ENCODE measurements at regions not wholly inside any gene's neighbourhood (a gene's known extent, or its start where the extent isn't known, plus 50 kb on each side); places are given as distances from the start of the nearest gene placed in this dataset.

DNA sequence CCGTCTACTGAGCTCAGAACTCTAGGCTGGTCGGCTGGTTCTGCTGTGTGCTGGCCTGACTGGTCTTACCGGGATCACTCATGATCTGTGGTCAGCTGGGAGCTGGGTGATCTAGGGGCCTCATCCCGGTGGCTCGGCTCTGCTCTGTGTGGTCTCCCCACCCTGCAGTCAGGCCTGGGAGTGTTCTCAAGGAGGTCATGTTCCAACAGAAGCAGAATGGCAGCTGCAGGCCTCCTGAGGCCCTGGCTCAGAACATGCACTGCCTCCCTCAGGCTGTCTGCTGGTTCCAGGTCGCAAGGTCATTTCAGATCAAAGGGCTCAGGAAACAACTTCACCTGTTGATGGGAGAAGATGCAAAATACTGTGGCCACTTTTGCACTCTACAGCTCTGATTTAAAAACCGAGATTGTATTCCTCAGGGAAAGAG, 81.1 kb upstream of the RFX8 start:
- TF ChIP-seq, protein P1, sequence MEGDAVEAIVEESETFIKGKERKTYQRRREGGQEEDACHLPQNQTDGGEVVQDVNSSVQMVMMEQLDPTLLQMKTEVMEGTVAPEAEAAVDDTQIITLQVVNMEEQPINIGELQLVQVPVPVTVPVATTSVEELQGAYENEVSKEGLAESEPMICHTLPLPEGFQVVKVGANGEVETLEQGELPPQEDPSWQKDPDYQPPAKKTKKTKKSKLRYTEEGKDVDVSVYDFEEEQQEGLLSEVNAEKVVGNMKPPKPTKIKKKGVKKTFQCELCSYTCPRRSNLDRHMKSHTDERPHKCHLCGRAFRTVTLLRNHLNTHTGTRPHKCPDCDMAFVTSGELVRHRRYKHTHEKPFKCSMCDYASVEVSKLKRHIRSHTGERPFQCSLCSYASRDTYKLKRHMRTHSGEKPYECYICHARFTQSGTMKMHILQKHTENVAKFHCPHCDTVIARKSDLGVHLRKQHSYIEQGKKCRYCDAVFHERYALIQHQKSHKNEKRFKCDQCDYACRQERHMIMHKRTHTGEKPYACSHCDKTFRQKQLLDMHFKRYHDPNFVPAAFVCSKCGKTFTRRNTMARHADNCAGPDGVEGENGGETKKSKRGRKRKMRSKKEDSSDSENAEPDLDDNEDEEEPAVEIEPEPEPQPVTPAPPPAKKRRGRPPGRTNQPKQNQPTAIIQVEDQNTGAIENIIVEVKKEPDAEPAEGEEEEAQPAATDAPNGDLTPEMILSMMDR (IDR thresholded peaks at IDR 0.05; ENCODE audit: partially characterized antibody, unreplicated experiment), result no peak
- no peaks in the 10 kb centered on the region for H3K27me3 Mint-ChIP-seq (ENCODE audit: unreplicated experiment)
- no peaks in the 10 kb centered on the region for H3K36me3 Mint-ChIP-seq (ENCODE audit: unreplicated experiment)
- no peak overlapping the region for H3K27ac Mint-ChIP-seq (ENCODE audit: unreplicated experiment)
- H3K4me1 Mint-ChIP-seq (ENCODE audit: low read depth, unreplicated experiment), result peaks cover 4% of the 10 kb centered on the region
- H3K9me3 Mint-ChIP-seq (ENCODE audit: unreplicated experiment), result no peaks in the 10 kb centered on the region
- H3K4me3 Mint-ChIP-seq (ENCODE audit: unreplicated experiment), result no peak overlapping the region
- no peak for DNase-seq

DNA sequence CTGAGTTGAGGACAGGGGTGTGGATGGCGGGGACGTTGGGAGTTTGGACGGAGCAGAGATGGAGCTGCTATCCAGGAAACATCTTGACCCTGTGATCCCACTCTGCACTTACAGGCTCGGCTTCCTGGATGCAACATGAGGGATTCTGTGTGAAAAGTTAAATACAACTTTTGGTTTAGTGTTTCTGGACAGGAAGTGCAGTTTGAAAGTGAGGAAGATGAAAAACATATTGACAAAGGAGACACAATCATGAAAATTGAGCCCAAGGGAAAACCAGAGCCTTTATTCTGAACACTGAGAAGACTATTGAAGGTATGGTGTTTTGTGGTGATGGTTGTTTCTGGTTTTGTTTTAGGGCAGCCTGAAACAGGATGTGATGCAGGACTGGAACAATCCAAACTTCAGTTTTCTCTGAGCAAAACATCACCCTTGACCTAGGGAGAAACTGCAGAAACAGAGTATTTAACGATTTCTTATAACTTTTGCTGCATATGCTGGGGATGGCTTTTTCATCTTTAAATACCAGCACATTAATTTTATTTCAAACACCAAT, 76.5 kb upstream of the RFX8 start:
- no peak overlapping the region for H3K4me3 Mint-ChIP-seq (ENCODE audit: unreplicated experiment)

DNA sequence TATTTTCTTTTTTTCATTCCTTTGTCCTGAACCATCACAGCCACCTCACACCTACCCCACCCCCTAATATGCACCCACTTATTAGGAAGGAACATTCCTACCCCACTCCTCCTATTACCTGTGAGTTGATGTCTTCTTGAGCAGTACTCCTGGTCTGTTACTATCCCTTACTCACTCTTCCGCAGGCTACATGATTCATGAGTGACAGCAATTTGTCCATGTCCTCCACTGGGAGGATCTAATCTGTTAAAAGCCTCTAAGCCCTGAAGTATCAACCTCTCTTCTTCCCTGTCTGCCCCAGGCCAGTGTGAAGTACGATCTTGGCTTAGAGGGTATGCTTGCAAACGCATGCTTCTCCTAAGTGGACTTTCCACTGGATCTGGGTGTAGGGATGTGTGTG, 75.6 kb upstream of the RFX8 start:
- no peaks in the 10 kb centered on the region for H3K9me3 Mint-ChIP-seq (ENCODE audit: unreplicated experiment)
- H3K27me3 Mint-ChIP-seq (ENCODE audit: unreplicated experiment), result peaks cover 2% of the 10 kb centered on the region
- no peak for DNase-seq
- TF ChIP-seq, protein P1 (IDR thresholded peaks at IDR 0.05; ENCODE audit: partially characterized antibody, unreplicated experiment), result no peak
- no peaks in the 10 kb centered on the region for H3K36me3 Mint-ChIP-seq (ENCODE audit: unreplicated experiment)
- H3K4me3 Mint-ChIP-seq (ENCODE audit: unreplicated experiment), result no peak overlapping the region
- H3K27ac Mint-ChIP-seq (ENCODE audit: unreplicated experiment), result no peak overlapping the region
- no peaks in the 10 kb centered on the region for H3K4me1 Mint-ChIP-seq (ENCODE audit: low read depth, unreplicated experiment)

More for the DNA sequence above, 76.5 kb upstream of the RFX8 start:
- H3K27me3 Mint-ChIP-seq (ENCODE audit: unreplicated experiment), result peaks cover 2% of the 10 kb centered on the region
- H3K27ac Mint-ChIP-seq (ENCODE audit: unreplicated experiment), result no peak overlapping the region
- TF ChIP-seq, protein P1 (IDR thresholded peaks at IDR 0.05; ENCODE audit: partially characterized antibody, unreplicated experiment), result no peak
- no peaks in the 10 kb centered on the region for H3K36me3 Mint-ChIP-seq (ENCODE audit: unreplicated experiment)
- peaks cover 4% of the 10 kb centered on the region for H3K4me1 Mint-ChIP-seq (ENCODE audit: low read depth, unreplicated experiment)
- no peaks in the 10 kb centered on the region for H3K9me3 Mint-ChIP-seq (ENCODE audit: unreplicated experiment)
- DNase-seq, result no peak

DNA sequence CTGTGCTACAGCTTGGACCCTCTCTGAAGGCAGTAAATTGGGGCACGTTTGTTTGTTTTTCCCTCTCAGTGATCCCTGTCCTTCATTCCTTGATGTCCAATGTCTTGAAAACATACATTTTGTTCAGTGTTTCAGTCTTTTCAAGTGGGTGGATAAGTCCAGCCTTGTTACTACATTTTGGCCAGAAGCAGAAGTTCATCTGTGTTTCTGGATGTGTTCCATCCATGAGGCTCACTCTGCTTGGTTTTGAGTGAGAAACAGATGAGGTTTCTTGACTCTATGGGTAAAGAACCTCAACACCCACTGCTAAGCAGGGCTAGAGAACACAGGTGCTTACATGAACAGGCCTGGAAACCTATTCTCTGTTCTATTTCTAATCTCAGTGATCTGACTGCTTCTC, 74.5 kb upstream of the RFX8 start:
- H3K27me3 Mint-ChIP-seq (ENCODE audit: unreplicated experiment), result peaks cover 2% of the 10 kb centered on the region
- DNase-seq, result no peak
- no peaks in the 10 kb centered on the region for H3K9me3 Mint-ChIP-seq (ENCODE audit: unreplicated experiment)
- no peak overlapping the region for H3K4me3 Mint-ChIP-seq (ENCODE audit: unreplicated experiment)
- H3K4me1 Mint-ChIP-seq (ENCODE audit: low read depth, unreplicated experiment), result no peaks in the 10 kb centered on the region
- TF ChIP-seq, protein P1 (IDR thresholded peaks at IDR 0.05; ENCODE audit: partially characterized antibody, unreplicated experiment), result no peak
- H3K36me3 Mint-ChIP-seq (ENCODE audit: unreplicated experiment), result no peaks in the 10 kb centered on the region
- H3K27ac Mint-ChIP-seq (ENCODE audit: unreplicated experiment), result no peak overlapping the region

DNA sequence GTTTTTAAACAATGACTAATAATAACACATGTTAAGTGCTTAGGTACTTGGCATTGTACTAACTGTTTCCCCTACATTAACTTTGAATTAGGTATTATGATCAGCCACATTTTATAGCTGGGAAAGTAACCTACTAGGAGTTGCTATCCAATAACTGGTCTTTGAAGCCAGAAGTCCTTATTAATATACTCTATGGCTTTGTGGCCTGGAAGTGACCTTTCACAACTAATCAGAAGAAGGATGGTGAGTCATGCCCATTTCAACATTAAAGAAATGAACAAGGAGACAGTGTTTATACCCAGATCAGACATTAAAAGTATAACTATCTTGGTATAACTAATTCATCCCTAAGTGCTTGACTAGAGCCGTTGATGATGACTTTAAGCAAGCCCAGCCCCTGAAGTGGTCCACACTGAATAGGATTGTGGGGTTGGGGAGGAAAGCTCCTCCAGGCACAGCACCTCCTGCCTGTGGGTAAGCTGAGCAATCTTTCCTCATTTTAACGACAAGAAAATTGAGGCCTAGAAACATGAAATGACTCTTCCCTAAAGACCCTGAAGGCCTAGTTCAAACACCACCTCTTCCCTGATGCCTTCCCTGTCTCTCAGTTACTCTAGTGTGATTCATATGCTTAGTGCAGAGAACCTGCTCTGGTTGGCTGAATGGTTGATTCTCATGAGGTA, 71.6 kb upstream of the RFX8 start:
- H3K4me3 Mint-ChIP-seq (ENCODE audit: unreplicated experiment), result no peak overlapping the region
- no peak overlapping the region for H3K27ac Mint-ChIP-seq (ENCODE audit: unreplicated experiment)
- TF ChIP-seq, protein P1 (IDR thresholded peaks at IDR 0.05; ENCODE audit: partially characterized antibody, unreplicated experiment), result no peak
- peaks cover 3% of the 10 kb centered on the region for H3K9me3 Mint-ChIP-seq (ENCODE audit: unreplicated experiment)
- no peaks in the 10 kb centered on the region for H3K4me1 Mint-ChIP-seq (ENCODE audit: low read depth, unreplicated experiment)
- no peak for DNase-seq
- H3K27me3 Mint-ChIP-seq (ENCODE audit: unreplicated experiment), result peaks cover 2% of the 10 kb centered on the region
- H3K36me3 Mint-ChIP-seq (ENCODE audit: unreplicated experiment), result no peaks in the 10 kb centered on the region
